ENCODE measurements at regions not wholly inside any gene's neighbourhood (a gene's known extent, or its start where the extent isn't known, plus 50 kb on each side); places are given as distances from the start of the nearest gene placed in this dataset.
A peak's percentile ranks its signal among the peaks of the same experiment; 100 is the strongest.

DNA sequence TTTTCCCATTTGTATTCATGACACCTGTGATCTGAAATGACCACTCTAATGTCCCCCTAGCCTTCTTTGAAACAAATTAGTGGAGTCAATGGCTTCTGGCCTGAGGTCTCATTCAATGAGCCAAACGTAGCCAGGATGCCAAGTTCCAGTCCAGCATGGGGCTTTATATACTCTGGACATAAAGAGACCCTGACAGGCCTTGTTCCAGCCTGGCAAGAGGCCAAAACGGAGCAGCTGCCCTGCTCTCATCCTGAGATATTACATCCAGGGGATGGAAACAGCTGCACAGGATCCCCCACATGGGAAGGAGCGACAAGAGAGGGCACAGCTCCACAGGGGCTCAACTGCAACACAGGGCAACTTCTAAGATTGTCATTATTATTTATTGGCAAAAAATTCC is 437.8 kb downstream of the CDH26 start:
- Histone ChIP-seq H3K27ac (ENCODE audit: low read depth in 2 of 2, low read length in 1 of 2) (no peak overlapping the region), H2AFZ (ENCODE audit: low read depth) (no peak overlapping the region), H3K9ac (no peak overlapping the region), H3K4me2 (no peak overlapping the region), H4K20me1 (ENCODE audit: insufficient read depth) (no peaks in the 10 kb centered on the region), H3K27me3 (ENCODE audit: insufficient read depth) (no peaks in the 10 kb centered on the region), H3K36me3 (replicated peaks in 1 of 2; ENCODE audit: control insufficient read depth in 1 of 2, insufficient read depth in 2 of 2, low read length in 1 of 2) (no peaks in the 10 kb centered on the region), H3K79me2 (ENCODE audit: insufficient read depth) (no peaks in the 10 kb centered on the region), H3F3A (replicated peaks; ENCODE audit: insufficient read depth) (no peaks in the 10 kb centered on the region), H3K9me3 (no peaks in the 10 kb centered on the region; the same call in 1 of the 2 replicates), H3K4me3 (ENCODE audit: low read depth in 2 of 2, low read length in 1 of 2) (no peak overlapping the region), H3K9me2 (no peaks in the 10 kb centered on the region), H3K4me1 (ENCODE audit: control insufficient read depth in 1 of 2, insufficient read depth in 2 of 2, low read depth in 1 of 2, low read length in 1 of 2) (no peaks in the 10 kb centered on the region; a peak in 1 of 4 replicates)
- ChIA-PET POLR2A (no interaction called here), CTCF (interaction anchor here (1.3 to 1.6 kb wide), 2 partner anchors 30 to 184 kb away, joined by 3 read pairs; no protein-coding TSS in a partner anchor)
- peak in 1 of 2 experiments; percentile 39; a peak in 1 of 4 replicates for TF ChIP-seq EP300 (IDR thresholded peaks at IDR 0.05; ENCODE audit: borderline replicate concordance in 1 of 2, low read depth in 1 of 2, low read length in 1 of 2)
- no peak for TF ChIP-seq TCF12 (IDR thresholded peaks at IDR 0.05)
- DNase-seq = peak; percentile 49
- 11% methylated on average over 3 of the region's 3 CpGs for WGBS (ENCODE audit: low lambda C conversion rate)

DNA sequence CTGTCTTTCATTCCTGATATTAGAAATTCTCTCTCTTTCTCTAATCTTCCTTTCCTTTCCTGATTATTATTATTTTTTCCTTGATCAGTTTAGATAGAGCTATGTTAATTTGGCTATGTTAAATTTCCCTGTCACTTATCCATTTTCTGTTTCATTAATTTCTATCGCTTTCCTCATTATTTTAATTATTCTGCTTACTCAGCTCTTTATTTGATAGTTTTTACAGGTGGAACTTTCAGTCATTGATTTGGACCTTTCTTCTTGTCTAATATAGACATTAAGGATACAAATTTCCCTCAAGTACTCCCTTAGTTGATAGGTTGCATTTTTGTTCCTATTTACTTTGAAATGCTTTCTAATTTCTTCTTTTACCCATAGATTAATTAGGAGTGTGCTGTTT is 442.3 kb downstream of the CDH26 start:
- no peaks in the 10 kb centered on the region for H3K9me2 ChIP-seq
- CTCF ChIA-PET = interaction anchor here (1.1 kb wide), 1 partner anchor 11 kb away, joined by 3 read pairs; no protein-coding TSS in a partner anchor

More for the DNA sequence above, 442.3 kb downstream of the CDH26 start:
- no peak overlapping the region for H3K27ac ChIP-seq (ENCODE audit: low read depth in 2 of 2, low read length in 1 of 2)
- no peak overlapping the region for H2AFZ ChIP-seq (ENCODE audit: low read depth)
- no peaks in the 10 kb centered on the region for H3K36me3 ChIP-seq (replicated peaks in 1 of 2; ENCODE audit: control insufficient read depth in 1 of 2, insufficient read depth in 2 of 2, low read length in 1 of 2)
- no peak overlapping the region for H3K9ac ChIP-seq
- WGBS (ENCODE audit: low lambda C conversion rate) = 55% methylated on average over 1 of the region's 1 CpG
- H4K20me1 ChIP-seq (ENCODE audit: insufficient read depth) = no peaks in the 10 kb centered on the region
- no peak overlapping the region for H3K4me2 ChIP-seq
- H3K9me3 ChIP-seq = no peaks in the 10 kb centered on the region; the same call in none of the 2 replicates
- TF ChIP-seq RAD21 (IDR thresholded peaks at IDR 0.05; ENCODE audit: low read length) (no peak), RXRA (IDR thresholded peaks at IDR 0.05; ENCODE audit: borderline replicate concordance, low read depth) (no peak), TAF1 (IDR thresholded peaks at IDR 0.05; ENCODE audit: borderline replicate concordance, low read depth, low read length) (no peak), POLR2AphosphoS5 (IDR thresholded peaks at IDR 0.05; ENCODE audit: low read depth, low read length) (no peak), JUND (IDR thresholded peaks at IDR 0.05) (no peak), YY1 (IDR thresholded peaks at IDR 0.05; ENCODE audit: low read depth) (no peak), NFIC (IDR thresholded peaks at IDR 0.05; ENCODE audit: borderline replicate concordance) (no peak), CHD2 (IDR thresholded peaks at IDR 0.05; ENCODE audit: low read length, partially characterized antibody) (no peak), MEF2A (IDR thresholded peaks at IDR 0.05; ENCODE audit: borderline replicate concordance, low read depth) (no peak), MXI1 (IDR thresholded peaks at IDR 0.05; ENCODE audit: low read depth, low read length) (no peak), SMC3 (IDR thresholded peaks at IDR 0.05; ENCODE audit: low read depth, low read length) (no peak), FOXM1 (IDR thresholded peaks at IDR 0.05; ENCODE audit: low read depth) (no peak), EZH2phosphoT487 (IDR thresholded peaks at IDR 0.05; ENCODE audit: borderline replicate concordance, low read depth) (no peak), TEAD4 (IDR thresholded peaks at IDR 0.05; ENCODE audit: borderline replicate concordance, insufficient read depth) (no peak), TCF12 (IDR thresholded peaks at IDR 0.05) (no peak), ELF1 (IDR thresholded peaks at IDR 0.05) (no peak), SIN3A (IDR thresholded peaks at IDR 0.05; ENCODE audit: borderline replicate concordance, low read depth, low read length) (no peak), NRF1 (IDR thresholded peaks at IDR 0.05; ENCODE audit: low read depth, low read length) (no peak)
- TF ChIP-seq, protein P1, sequence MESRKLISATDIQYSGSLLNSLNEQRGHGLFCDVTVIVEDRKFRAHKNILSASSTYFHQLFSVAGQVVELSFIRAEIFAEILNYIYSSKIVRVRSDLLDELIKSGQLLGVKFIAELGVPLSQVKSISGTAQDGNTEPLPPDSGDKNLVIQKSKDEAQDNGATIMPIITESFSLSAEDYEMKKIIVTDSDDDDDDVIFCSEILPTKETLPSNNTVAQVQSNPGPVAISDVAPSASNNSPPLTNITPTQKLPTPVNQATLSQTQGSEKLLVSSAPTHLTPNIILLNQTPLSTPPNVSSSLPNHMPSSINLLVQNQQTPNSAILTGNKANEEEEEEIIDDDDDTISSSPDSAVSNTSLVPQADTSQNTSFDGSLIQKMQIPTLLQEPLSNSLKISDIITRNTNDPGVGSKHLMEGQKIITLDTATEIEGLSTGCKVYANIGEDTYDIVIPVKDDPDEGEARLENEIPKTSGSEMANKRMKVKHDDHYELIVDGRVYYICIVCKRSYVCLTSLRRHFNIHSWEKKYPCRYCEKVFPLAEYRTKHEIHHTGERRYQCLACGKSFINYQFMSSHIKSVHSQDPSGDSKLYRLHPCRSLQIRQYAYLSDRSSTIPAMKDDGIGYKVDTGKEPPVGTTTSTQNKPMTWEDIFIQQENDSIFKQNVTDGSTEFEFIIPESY (IDR thresholded peaks at IDR 0.05; ENCODE audit: borderline replicate concordance, low read depth) = no peak
- TF ChIP-seq, protein P2, sequence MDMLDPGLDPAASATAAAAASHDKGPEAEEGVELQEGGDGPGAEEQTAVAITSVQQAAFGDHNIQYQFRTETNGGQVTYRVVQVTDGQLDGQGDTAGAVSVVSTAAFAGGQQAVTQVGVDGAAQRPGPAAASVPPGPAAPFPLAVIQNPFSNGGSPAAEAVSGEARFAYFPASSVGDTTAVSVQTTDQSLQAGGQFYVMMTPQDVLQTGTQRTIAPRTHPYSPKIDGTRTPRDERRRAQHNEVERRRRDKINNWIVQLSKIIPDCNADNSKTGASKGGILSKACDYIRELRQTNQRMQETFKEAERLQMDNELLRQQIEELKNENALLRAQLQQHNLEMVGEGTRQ (IDR thresholded peaks at IDR 0.05; ENCODE audit: borderline replicate concordance, low read depth, low read length) = no peak
- POLR2A ChIA-PET = no interaction called here
- H3K4me1 ChIP-seq (ENCODE audit: control insufficient read depth in 1 of 2, insufficient read depth in 2 of 2, low read depth in 1 of 2, low read length in 1 of 2) = no peaks in the 10 kb centered on the region; a peak in 1 of 4 replicates
- DNase-seq = no peak
- H3K79me2 ChIP-seq (ENCODE audit: insufficient read depth) = no peaks in the 10 kb centered on the region
- H3F3A ChIP-seq (replicated peaks; ENCODE audit: insufficient read depth) = no peaks in the 10 kb centered on the region
- no peaks in the 10 kb centered on the region for H3K27me3 ChIP-seq (ENCODE audit: insufficient read depth)
- H3K4me3 ChIP-seq (ENCODE audit: low read depth in 2 of 2, low read length in 1 of 2) = no peak overlapping the region

Data from SK-N-SH (cell line).